H1 (cell line): ENCODE measurements at regions not wholly inside any gene's neighbourhood (a gene's known extent, or its start where the extent isn't known, plus 50 kb on each side); places are given as distances from the start of the nearest gene placed in this dataset.

ENCODE experiments used
- CTCF ChIA-PET: fragments of 300-600 bp; sonication (Branson Sonifier 250); formaldehyde crosslinking; loops from one replicate; lab custom pipeline; 2021; ENCODE audit not compliant: partially characterized antibody; lab: Charles Lee
- POLR2A ChIA-PET: fragments of 300-600 bp; sonication (Branson Sonifier 250); formaldehyde crosslinking; loops from one replicate; lab custom pipeline; 2021; ENCODE audit warnings: inconsistent platforms; ENCODE audit not compliant: partially characterized antibody; lab: Charles Lee
- DNase-seq, 2 experiments: peaks; one replicate each; pipeline versions ENCODE4 v3.0.0 to v3.0.0-alpha.2; 2010 to 2022; ENCODE audit warnings: low spot score in 2 of 2, low read depth in 1 of 2, mixed read lengths in 1 of 2
- FAIRE-seq: peaks from 2 replicates; lab custom pipeline; 2011; peaks lifted over from hg19 to GRCh38; lab: Jason Lieb, UNC
- H2AFZ ChIP-seq: 2 replicates; pipeline ENCODE4 v1.8.1; 2012; ENCODE audit warnings: low read length, inconsistent platforms
- H2AK5ac ChIP-seq: 2 replicates; pipeline ENCODE4 v1.6.1; 2013; ENCODE audit warnings: low read depth, low read length
- H2BK120ac ChIP-seq: replicated peaks from 2 replicates; pipeline ENCODE3; 2013; ENCODE audit warnings: low read depth, low read length, inconsistent platforms
- H2BK12ac ChIP-seq: 2 replicates; pipeline ENCODE4 v1.6.1; 2013; ENCODE audit warnings: low read depth, low read length
- H2BK15ac ChIP-seq: 2 replicates; pipeline ENCODE4 v1.6.1; 2013; ENCODE audit warnings: low read length
- H2BK20ac ChIP-seq: 2 replicates; pipeline ENCODE4 v1.6.1; 2013; ENCODE audit warnings: low read length
- H2BK5ac ChIP-seq: 2 replicates; pipeline ENCODE4 v1.6.1; 2013; ENCODE audit warnings: low read depth, low read length
- H3K14ac ChIP-seq: 2 replicates; pipeline ENCODE4 v1.6.1; 2013; ENCODE audit warnings: inconsistent platforms; ENCODE audit not compliant: insufficient read length
- H3K18ac ChIP-seq: 2 replicates; pipeline ENCODE4 v1.6.1; 2013; ENCODE audit warnings: low read length; ENCODE audit errors: extremely low read depth
- H3K23ac ChIP-seq: 2 replicates; pipeline ENCODE4 v1.6.1; 2013; ENCODE audit warnings: inconsistent platforms; ENCODE audit not compliant: insufficient read length
- H3K23me2 ChIP-seq: 2 replicates; pipeline ENCODE4 v1.6.1; 2013; ENCODE audit warnings: low read depth, low read length
- H3K27ac ChIP-seq: 2 replicates; pipeline ENCODE4 v1.6.1; 2011; ENCODE audit warnings: low read depth, low read length, inconsistent platforms
- H3K27me3 ChIP-seq, 4 experiments: replicated peaks in 1 of 4; 1 replicate in 1 of 4; 2 replicates in 3 of 4; pipeline versions ENCODE4 v1.6.1 to v1.8.1; 2011 to 2013; ENCODE audit warnings: low read length in 3 of 4, mild to moderate bottlenecking in 3 of 4, inconsistent platforms in 2 of 4, mixed read lengths in 2 of 4, moderate library complexity in 1 of 4; ENCODE audit not compliant: control insufficient read depth in 3 of 4, insufficient read depth in 3 of 4; ENCODE audit errors: extremely low read depth in 1 of 4
- H3K36me3 ChIP-seq, 4 experiments: 2 replicates each; pipeline versions ENCODE4 v1.6.1 to v1.8.1; 2011 to 2013; ENCODE audit warnings: mild to moderate bottlenecking in 4 of 4, low read length in 3 of 4, moderate library complexity in 2 of 4, control low read depth in 1 of 4, inconsistent platforms in 1 of 4; ENCODE audit not compliant: insufficient read depth in 4 of 4, control insufficient read depth in 2 of 4
- H3K4ac ChIP-seq: replicated peaks from 2 replicates; pipeline ENCODE3; 2013; ENCODE audit warnings: low read length, low read depth, mixed read lengths, inconsistent platforms; ENCODE audit not compliant: insufficient read length
- H3K4me1 ChIP-seq, 4 experiments: replicated peaks in 1 of 4; 1 replicate in 1 of 4; 2 replicates in 3 of 4; pipeline versions ENCODE4 v1.6.1 to v1.8.1; 2011 to 2013; ENCODE audit warnings: low read length in 3 of 4, inconsistent platforms in 2 of 4, mixed read lengths in 1 of 4; ENCODE audit not compliant: insufficient read depth in 4 of 4, control insufficient read depth in 3 of 4
- H3K4me2 ChIP-seq, 2 experiments: 2 replicates each; pipeline versions ENCODE4 v1.6.1 to v1.8.1; 2011 to 2013; ENCODE audit warnings: low read depth in 2 of 2, low read length in 2 of 2, control low read depth in 1 of 2, inconsistent platforms in 1 of 2, mild to moderate bottlenecking in 1 of 2; ENCODE audit not compliant: insufficient read depth in 1 of 2
- H3K4me3 ChIP-seq, 4 experiments: fragments of 200-600, 300-600 bp in 1 of 4; sonication (generic), shearing (Covaris generic), sonication (Bioruptor Twin) in 1 of 4; 2 replicates each; pipeline versions ENCODE4 v1.5.1 to v1.8.1; 2011 to 2016; ENCODE audit warnings: low read length in 4 of 4, low read depth in 3 of 4, control low read depth in 2 of 4, inconsistent platforms in 2 of 4, mild to moderate bottlenecking in 2 of 4, mixed read lengths in 1 of 4, moderate library complexity in 1 of 4; ENCODE audit not compliant: insufficient read depth in 2 of 4; ENCODE audit errors: extremely low read depth in 1 of 4
- H3K56ac ChIP-seq: replicated peaks from 2 replicates; pipeline ENCODE3; 2013; ENCODE audit warnings: low read depth, mild to moderate bottlenecking, mixed read lengths, low read length, inconsistent platforms; ENCODE audit not compliant: insufficient read length
- H3K79me1 ChIP-seq: 2 replicates; pipeline ENCODE4 v1.6.1; 2013; ENCODE audit warnings: low read depth, low read length, control low read depth
- H3K79me2 ChIP-seq, 2 experiments: 2 replicates each; pipeline versions ENCODE4 v1.6.1 to v1.8.1; 2012 to 2013; ENCODE audit warnings: low read length in 2 of 2, mild to moderate bottlenecking in 2 of 2, inconsistent platforms in 1 of 2; ENCODE audit not compliant: insufficient read depth in 2 of 2, control insufficient read depth in 1 of 2
- H3K9ac ChIP-seq, 4 experiments: replicated peaks in 1 of 4; 1 replicate in 1 of 4; 2 replicates in 3 of 4; pipeline versions ENCODE4 v1.6.1 to v1.8.1; 2011 to 2013; ENCODE audit warnings: low read depth in 3 of 4, low read length in 3 of 4, control low read depth in 2 of 4, mild to moderate bottlenecking in 2 of 4, moderate library complexity in 2 of 4, inconsistent platforms in 1 of 4; ENCODE audit errors: extremely low read depth in 1 of 4
- H3K9me3 ChIP-seq, 2 experiments: 2 replicates each; pipeline versions ENCODE4 v1.6.1 to v1.8.1; 2012 to 2013; ENCODE audit warnings: mild to moderate bottlenecking in 2 of 2, moderate library complexity in 2 of 2, control low read depth in 1 of 2, inconsistent platforms in 1 of 2, low read depth in 1 of 2, low read length in 1 of 2, mixed read lengths in 1 of 2; ENCODE audit not compliant: insufficient read depth in 2 of 2
- H4K20me1 ChIP-seq, 2 experiments: replicated peaks in 1 of 2; 2 replicates each; pipeline versions ENCODE3 to v1.8.1; 2011 to 2013; ENCODE audit warnings: inconsistent platforms in 2 of 2, low read length in 2 of 2, mild to moderate bottlenecking in 1 of 2; ENCODE audit not compliant: insufficient read depth in 2 of 2, control insufficient read depth in 1 of 2
- H4K5ac ChIP-seq: 2 replicates; pipeline ENCODE4 v1.6.1; 2013; ENCODE audit warnings: low read length, low read depth, mixed read lengths, inconsistent platforms; ENCODE audit not compliant: insufficient read length
- H4K8ac ChIP-seq: 2 replicates; pipeline ENCODE4 v1.8.0; 2013; ENCODE audit warnings: mild to moderate bottlenecking, moderate library complexity, low read length, inconsistent platforms; ENCODE audit not compliant: insufficient read depth; ENCODE audit errors: extremely low read depth
- H4K91ac ChIP-seq: replicated peaks from 2 replicates; pipeline ENCODE3; 2013; ENCODE audit warnings: low read length, mixed read lengths, inconsistent platforms; ENCODE audit not compliant: insufficient read length
- BCL11A ChIP-seq, 2 experiments: IDR thresholded peaks; one replicate each; pipeline ENCODE4 v1.6.1; 2011; ENCODE audit warnings: low read depth in 2 of 2, low read length in 2 of 2, mild to moderate bottlenecking in 2 of 2
- CBX5 ChIP-seq: fragments of 300-800, 300-1000 bp; sonication (generic); IDR thresholded peaks from 2 replicates; pipeline ENCODE4 v1.7.1; 2016; ENCODE audit warnings: antibody characterized with exemption, low read length, low read depth
- CBX8 ChIP-seq: fragments of 300-800, 300-1000 bp; sonication (generic); IDR thresholded peaks from 2 replicates; pipeline ENCODE4 v1.7.1; 2016; ENCODE audit warnings: low read depth, low read length, borderline replicate concordance
- EP300 ChIP-seq, 2 experiments: IDR thresholded peaks; 1 replicate in 1 of 2; 2 replicates in 1 of 2; pipeline ENCODE4 v1.6.1; 2011 to 2012; ENCODE audit warnings: low read depth in 2 of 2, low read length in 2 of 2, mild to moderate bottlenecking in 2 of 2, borderline replicate concordance in 1 of 2, inconsistent platforms in 1 of 2, moderate library complexity in 1 of 2
- GABPA ChIP-seq: IDR thresholded peaks from 2 replicates; pipeline ENCODE4 v1.6.1; 2011; ENCODE audit warnings: mild to moderate bottlenecking, low read length, moderate library complexity, borderline replicate concordance; ENCODE audit not compliant: insufficient read depth
- HDAC6 ChIP-seq: IDR thresholded peaks from one replicate; pipeline ENCODE4 v1.7.1; 2012; ENCODE audit warnings: low read depth, mild to moderate bottlenecking, inconsistent platforms, low read length, moderate library complexity
- JUND ChIP-seq: IDR thresholded peaks from 2 replicates; pipeline ENCODE4 v1.6.1; 2011; ENCODE audit warnings: mild to moderate bottlenecking, improper control_type of control experiment, low read length
- PHF8 ChIP-seq: fragments of 200-600 bp; sonication (generic); conservative IDR thresholded peaks from 2 replicates; pipeline ENCODE4 v1.7.1; 2012; ENCODE audit warnings: low read depth, mild to moderate bottlenecking, inconsistent platforms, low read length, moderate library complexity
- POLR2A ChIP-seq, 2 experiments: IDR thresholded peaks; 1 replicate in 1 of 2; 2 replicates in 1 of 2; pipeline ENCODE4 v1.6.1; 2011; ENCODE audit warnings: low read depth in 2 of 2, low read length in 2 of 2, mild to moderate bottlenecking in 2 of 2; ENCODE audit errors: control extremely low read depth in 1 of 2
- POLR2AphosphoS5 ChIP-seq: IDR thresholded peaks from 2 replicates; pipeline ENCODE4 v1.6.1; 2011; ENCODE audit warnings: low read depth, low read length
- SAP30 ChIP-seq: fragments of 300-600 bp; sonication (generic); IDR thresholded peaks from 2 replicates; pipeline ENCODE4 v1.7.1; 2012; ENCODE audit warnings: low read length, moderate library complexity, mild to moderate bottlenecking, inconsistent platforms; ENCODE audit not compliant: insufficient read depth, insufficient replicate concordance
- SIRT6 ChIP-seq: IDR thresholded peaks from one replicate; pipeline ENCODE4 v1.7.1; 2012; ENCODE audit warnings: low read length, inconsistent platforms
- YY1 ChIP-seq: IDR thresholded peaks from 2 replicates; pipeline ENCODE4 v1.6.1; 2011; ENCODE audit warnings: low read depth, mild to moderate bottlenecking, low read length
- WGBS, 2 experiments: shearing (Covaris generic) in 1 of 2; methylation state at CpG; one replicate each; pipeline versions ENCODE4 v1.1.6 to v1.1.7; 2013 to 2015; ENCODE audit warnings: low lambda C conversion rate in 2 of 2, mixed read lengths in 2 of 2, inconsistent platforms in 1 of 2, low coverage in 1 of 2, missing lambda C conversion rate in 1 of 2; ENCODE audit not compliant: insufficient replicate concordance in 2 of 2, insufficient coverage in 1 of 2, insufficient read length in 1 of 2; ENCODE audit errors: extremely low coverage in 1 of 2, missing lambda C conversion rate in 1 of 2; 5-methylcytosine and 5-hydroxymethylcytosine counted together
- TF ChIP-seq, protein P1 (sequence below): IDR thresholded peaks from 2 replicates; pipeline ENCODE4 v1.6.1; 2012; ENCODE audit warnings: inconsistent platforms

GRCh38 chr6:2355150-2355549 is 109.7 kb upstream of the GMDS start:
- H3K14ac ChIP-seq, result no peak overlapping the region
- H3K4ac ChIP-seq, result no peak overlapping the region
- no peak overlapping the region for H3K9ac ChIP-seq
- DNase-seq (no peak), FAIRE-seq (no peak)
- H3K4me1 ChIP-seq, result no peaks in the 10 kb centered on the region
- TF ChIP-seq YY1, result no peak
- TF ChIP-seq, protein P1, sequence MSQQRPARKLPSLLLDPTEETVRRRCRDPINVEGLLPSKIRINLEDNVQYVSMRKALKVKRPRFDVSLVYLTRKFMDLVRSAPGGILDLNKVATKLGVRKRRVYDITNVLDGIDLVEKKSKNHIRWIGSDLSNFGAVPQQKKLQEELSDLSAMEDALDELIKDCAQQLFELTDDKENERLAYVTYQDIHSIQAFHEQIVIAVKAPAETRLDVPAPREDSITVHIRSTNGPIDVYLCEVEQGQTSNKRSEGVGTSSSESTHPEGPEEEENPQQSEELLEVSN, result no peak
- TF ChIP-seq POLR2AphosphoS5, result no peak
- TF ChIP-seq PHF8, result no peak
- TF ChIP-seq SAP30, result no peak
- no peak for TF ChIP-seq GABPA
- no peak for TF ChIP-seq JUND
- TF ChIP-seq CBX5, result no peak
- no peak for TF ChIP-seq CBX8
- no peak for TF ChIP-seq BCL11A (IDR thresholded peaks at IDR 0.05; ENCODE audit: low read depth in 2 of 2, low read length in 2 of 2)
- TF ChIP-seq POLR2A (IDR thresholded peaks at IDR 0.05; ENCODE audit: control extremely low read depth in 1 of 2, low read depth in 2 of 2, low read length in 2 of 2), result no peak
- no peak for TF ChIP-seq EP300 (IDR thresholded peaks at IDR 0.05; ENCODE audit: borderline replicate concordance in 1 of 2, low read depth in 2 of 2, low read length in 2 of 2)
- no peak for TF ChIP-seq SIRT6
- no peak for TF ChIP-seq HDAC6
- no peaks in the 10 kb centered on the region for H3K79me1 ChIP-seq
- H3K4me2 ChIP-seq, result no peak overlapping the region
- H2BK120ac ChIP-seq, result no peak overlapping the region
- H4K91ac ChIP-seq, result no peak overlapping the region
- no peaks in the 10 kb centered on the region for H4K20me1 ChIP-seq
- H3K27ac ChIP-seq, result no peak overlapping the region
- H2AFZ ChIP-seq, result no peak overlapping the region
- H3K36me3 ChIP-seq, result no peaks in the 10 kb centered on the region
- no peak overlapping the region for H3K4me3 ChIP-seq
- no peaks in the 10 kb centered on the region for H3K79me2 ChIP-seq
- H3K23me2 ChIP-seq, result no peaks in the 10 kb centered on the region
- ChIA-PET CTCF (interaction anchor here (0.8 to 1.8 kb wide), 6 partner anchors 18 to 759 kb away, joined by 3 to 7 read pairs (median 4); no protein-coding TSS in a partner anchor), POLR2A (no interaction called here)
- no peak overlapping the region for H3K56ac ChIP-seq
- no peak overlapping the region for H4K5ac ChIP-seq
- no peak overlapping the region for H3K23ac ChIP-seq
- no peak overlapping the region for H2BK15ac ChIP-seq
- WGBS, 2 experiments, result 88% methylated on average over 3 of the region's 3 CpGs; no CpG with 5 or more reads in 1 of the 2 experiments
- H3K27me3 ChIP-seq, result no peaks in the 10 kb centered on the region
- no peak overlapping the region for H4K8ac ChIP-seq
- H2BK5ac ChIP-seq, result no peak overlapping the region
- H2AK5ac ChIP-seq, result no peak overlapping the region
- no peak overlapping the region for H2BK20ac ChIP-seq
- no peak overlapping the region for H3K18ac ChIP-seq
- H2BK12ac ChIP-seq, result no peak overlapping the region
- no peaks in the 10 kb centered on the region for H3K9me3 ChIP-seq
